ENCODE measurements at regions not wholly inside any gene's neighbourhood (a gene's known extent, or its start where the extent isn't known, plus 50 kb on each side); places are given as distances from the start of the nearest gene placed in this dataset.

DNA sequence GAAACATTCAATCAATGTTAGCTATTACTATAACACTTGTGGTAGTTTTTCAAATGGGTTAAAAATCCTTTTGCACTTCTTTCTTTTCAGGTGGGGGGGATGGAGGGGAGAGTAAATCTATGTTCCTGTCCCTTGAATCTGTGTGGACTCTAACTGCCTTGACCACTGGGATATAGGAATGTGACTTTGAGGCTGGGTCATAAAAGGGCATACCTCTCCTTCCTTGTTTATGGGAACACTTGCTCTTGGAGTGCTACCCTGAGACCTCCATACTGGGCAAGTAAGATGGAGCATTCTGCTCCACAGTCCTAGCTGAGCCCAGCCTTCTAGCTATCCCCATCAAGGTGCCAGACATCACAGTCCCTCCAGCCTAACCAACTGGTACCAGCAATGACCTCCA is 89.3 kb upstream of the SIM2 start:
- ATAC-seq = no peak
- TF ChIP-seq, protein P1, sequence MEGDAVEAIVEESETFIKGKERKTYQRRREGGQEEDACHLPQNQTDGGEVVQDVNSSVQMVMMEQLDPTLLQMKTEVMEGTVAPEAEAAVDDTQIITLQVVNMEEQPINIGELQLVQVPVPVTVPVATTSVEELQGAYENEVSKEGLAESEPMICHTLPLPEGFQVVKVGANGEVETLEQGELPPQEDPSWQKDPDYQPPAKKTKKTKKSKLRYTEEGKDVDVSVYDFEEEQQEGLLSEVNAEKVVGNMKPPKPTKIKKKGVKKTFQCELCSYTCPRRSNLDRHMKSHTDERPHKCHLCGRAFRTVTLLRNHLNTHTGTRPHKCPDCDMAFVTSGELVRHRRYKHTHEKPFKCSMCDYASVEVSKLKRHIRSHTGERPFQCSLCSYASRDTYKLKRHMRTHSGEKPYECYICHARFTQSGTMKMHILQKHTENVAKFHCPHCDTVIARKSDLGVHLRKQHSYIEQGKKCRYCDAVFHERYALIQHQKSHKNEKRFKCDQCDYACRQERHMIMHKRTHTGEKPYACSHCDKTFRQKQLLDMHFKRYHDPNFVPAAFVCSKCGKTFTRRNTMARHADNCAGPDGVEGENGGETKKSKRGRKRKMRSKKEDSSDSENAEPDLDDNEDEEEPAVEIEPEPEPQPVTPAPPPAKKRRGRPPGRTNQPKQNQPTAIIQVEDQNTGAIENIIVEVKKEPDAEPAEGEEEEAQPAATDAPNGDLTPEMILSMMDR (IDR thresholded peaks at IDR 0.05) = no peak
- TF ChIP-seq POLR2A (IDR thresholded peaks at IDR 0.05) = no peak

DNA sequence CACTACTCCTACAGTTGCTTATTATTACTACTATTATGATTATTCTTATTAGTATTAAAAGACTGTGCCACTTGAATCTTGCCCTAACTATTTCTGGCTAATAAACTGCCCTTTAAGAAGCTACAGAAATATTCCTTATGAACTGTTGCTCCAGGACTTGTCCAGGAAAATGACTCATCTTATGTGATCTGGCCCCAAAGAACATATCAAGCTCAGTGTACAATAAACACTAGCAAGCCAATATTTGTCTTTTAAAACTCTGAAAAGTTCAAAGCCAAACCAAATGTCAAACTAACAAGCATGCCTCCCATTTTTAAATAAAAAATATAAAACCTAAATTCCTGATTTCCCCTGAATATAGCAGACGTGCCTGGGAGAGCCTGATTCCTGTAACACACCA is 88.7 kb upstream of the SIM2 start:
- ATAC-seq (no peak), DNase-seq (no peak)
- TF ChIP-seq POLR2A (IDR thresholded peaks at IDR 0.05) = no peak
- TF ChIP-seq, protein P1 (IDR thresholded peaks at IDR 0.05) = no peak
- WGBS, 2 donors = 52 to 62% methylated on average over 1 of the region's 1 CpG
- H3K4me3 ChIP-seq = no peak overlapping the region
- no peaks in the 10 kb centered on the region for H3K4me1 ChIP-seq
- no peaks in the 10 kb centered on the region for H3K36me3 ChIP-seq (replicated peaks in 1 of 2; ENCODE audit: insufficient read depth in 1 of 2, low read depth in 2 of 2)
- H3K9me3 ChIP-seq = no peaks in the 10 kb centered on the region
- no peaks in the 10 kb centered on the region for H3K27me3 ChIP-seq
- intact Hi-C loops (cut with DNase I) = no loop called here
- no peak overlapping the region for H3K27ac ChIP-seq

More for the DNA sequence above, 89.3 kb upstream of the SIM2 start:
- no peak for DNase-seq
- intact Hi-C loops (cut with DNase I) = no loop called here
- Histone ChIP-seq H3K4me1 (no peaks in the 10 kb centered on the region), H3K27ac (no peak overlapping the region), H3K36me3 (replicated peaks in 1 of 2; ENCODE audit: insufficient read depth in 1 of 2, low read depth in 2 of 2) (no peaks in the 10 kb centered on the region), H3K4me3 (no peak overlapping the region), H3K27me3 (no peaks in the 10 kb centered on the region), H3K9me3 (no peaks in the 10 kb centered on the region)

DNA sequence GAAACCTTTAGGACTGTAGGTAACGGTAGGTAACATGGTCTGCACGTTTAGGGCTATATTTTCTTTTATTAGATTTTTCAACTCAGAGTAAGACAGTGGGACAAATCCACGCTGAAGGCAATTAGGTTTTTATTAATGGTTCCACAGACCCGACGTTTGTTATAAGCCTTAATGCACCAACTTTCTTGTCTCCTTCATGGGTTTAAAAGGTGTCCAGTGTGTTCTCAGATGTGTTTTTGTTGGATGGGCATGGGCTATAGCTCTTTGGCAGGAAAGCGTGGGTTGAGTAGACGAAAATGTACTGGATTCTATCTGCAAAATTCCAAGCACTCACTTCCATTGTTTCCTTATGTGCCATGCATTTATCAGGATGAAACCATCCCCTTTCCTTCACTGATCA is 88.0 kb upstream of the SIM2 start:
- ATAC-seq = no peak
- Histone ChIP-seq H3K36me3 (replicated peaks in 1 of 2; ENCODE audit: insufficient read depth in 1 of 2, low read depth in 2 of 2) (no peaks in the 10 kb centered on the region), H3K27ac (no peak overlapping the region), H3K9me3 (no peaks in the 10 kb centered on the region), H3K27me3 (no peaks in the 10 kb centered on the region), H3K4me3 (no peak overlapping the region), H3K4me1 (no peaks in the 10 kb centered on the region)
- intact Hi-C loops (cut with DNase I) = no loop called here
- DNase-seq = no peak
- WGBS, 2 donors = 58 to 64% methylated on average over 7 of the region's 7 CpGs
- TF ChIP-seq, protein P1 (IDR thresholded peaks at IDR 0.05) = no peak

DNA sequence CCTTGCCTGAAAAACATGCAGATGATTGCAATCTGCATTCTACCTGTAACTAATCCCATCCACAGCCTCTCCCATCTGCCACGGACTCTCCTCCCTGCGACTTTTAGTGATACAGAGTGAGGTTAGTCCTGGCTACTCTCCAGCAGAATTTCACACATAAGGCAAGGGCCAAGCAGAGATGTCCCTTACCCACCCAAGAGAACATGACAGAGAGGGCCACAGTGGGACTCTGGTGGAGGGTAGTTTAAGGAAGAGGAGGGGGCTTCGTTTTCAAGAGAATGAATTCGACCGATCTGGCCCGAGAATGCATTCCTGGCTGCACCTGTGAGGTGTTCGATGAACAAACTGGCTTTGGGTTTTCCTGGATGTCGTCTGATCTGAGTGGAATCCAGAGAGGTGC is 87.5 kb upstream of the SIM2 start:
- no peak overlapping the region for H3K27ac ChIP-seq
- no peaks in the 10 kb centered on the region for H3K9me3 ChIP-seq
- no peaks in the 10 kb centered on the region for H3K4me1 ChIP-seq
- no peaks in the 10 kb centered on the region for H3K36me3 ChIP-seq (replicated peaks in 1 of 2; ENCODE audit: insufficient read depth in 1 of 2, low read depth in 2 of 2)
- TF ChIP-seq POLR2A (IDR thresholded peaks at IDR 0.05) = no peak
- TF ChIP-seq, protein P1 (IDR thresholded peaks at IDR 0.05) = no peak
- intact Hi-C loops (cut with DNase I) = no loop called here
- DNase-seq (no peak), ATAC-seq (no peak)
- H3K27me3 ChIP-seq = no peaks in the 10 kb centered on the region
- no peak overlapping the region for H3K4me3 ChIP-seq
- 41 to 63% methylated on average over 8 of the region's 8 CpGs for WGBS, 2 donors

DNA sequence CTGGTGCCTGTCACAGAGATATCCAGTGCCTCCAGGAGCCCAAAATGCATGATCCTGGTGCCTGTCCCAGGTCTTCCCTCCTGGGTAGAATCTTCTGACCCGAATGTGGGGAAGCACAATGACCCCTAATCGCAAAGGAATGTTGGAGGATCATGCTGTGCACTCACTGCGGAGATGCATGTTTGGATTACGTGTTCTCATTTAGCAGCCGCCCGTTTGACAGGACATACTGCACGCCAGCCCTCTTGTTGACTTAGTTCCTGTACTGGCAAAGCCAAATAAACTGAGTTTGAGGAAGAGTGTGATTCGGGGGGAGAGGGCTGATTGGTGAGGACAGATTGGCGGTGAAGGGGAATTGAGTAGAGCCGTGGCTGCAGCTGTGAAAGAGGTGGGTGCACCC is 85.9 kb upstream of the SIM2 start:
- no peak overlapping the region for H3K27ac ChIP-seq
- H3K4me1 ChIP-seq = no peaks in the 10 kb centered on the region
- 31 to 33% methylated on average over 10 of the region's 10 CpGs for WGBS, 2 donors
- ATAC-seq (no peak), DNase-seq (no peak)
- intact Hi-C loops (cut with DNase I) = no loop called here
- no peaks in the 10 kb centered on the region for H3K27me3 ChIP-seq
- H3K4me3 ChIP-seq = no peak overlapping the region
- no peaks in the 10 kb centered on the region for H3K36me3 ChIP-seq (replicated peaks in 1 of 2; ENCODE audit: insufficient read depth in 1 of 2, low read depth in 2 of 2)
- TF ChIP-seq POLR2A (IDR thresholded peaks at IDR 0.05) = no peak
- TF ChIP-seq, protein P1 (IDR thresholded peaks at IDR 0.05) = no peak
- H3K9me3 ChIP-seq = no peaks in the 10 kb centered on the region

Data from body of pancreas (tissue), 4 donors.